Stimulated activated CD4-positive, alpha-beta T cell treated with anti-CD3 and anti-CD28 coated beads, Interleukin-15, amount 100 ng/mL, for 48 hours (primary cell): ENCODE measurements at regions not wholly inside any gene's neighbourhood (a gene's known extent, or its start where the extent isn't known, plus 50 kb on each side); places are given as distances from the start of the nearest gene placed in this dataset.

Experiments used
- DNase-seq, 2 donors: peaks; one replicate each; pipeline ENCODE4 v3.0.0-alpha.2; 2020; ENCODE audit warnings: low read depth in 2 of 2

DNA sequence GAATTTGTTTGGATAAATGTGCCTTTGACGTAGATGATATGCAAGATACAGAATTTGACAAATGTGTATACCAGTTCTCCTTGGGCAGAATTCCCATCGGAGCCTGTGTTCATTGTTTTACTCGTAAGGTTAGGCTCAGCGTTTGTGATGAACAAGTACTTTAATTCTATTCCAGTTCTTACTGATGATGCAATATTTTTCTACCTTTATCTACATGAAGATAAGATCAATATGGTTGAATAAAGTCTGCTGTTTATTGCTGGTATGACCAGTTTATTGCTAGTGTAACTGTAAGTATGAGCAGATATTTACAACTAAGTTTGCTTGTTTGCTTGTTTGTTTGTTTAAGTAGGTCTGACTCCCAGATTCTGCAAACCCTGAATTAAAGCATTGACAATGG lies 145.4 kb upstream of the ADARB2 start:
- DNase-seq: no peak

DNA sequence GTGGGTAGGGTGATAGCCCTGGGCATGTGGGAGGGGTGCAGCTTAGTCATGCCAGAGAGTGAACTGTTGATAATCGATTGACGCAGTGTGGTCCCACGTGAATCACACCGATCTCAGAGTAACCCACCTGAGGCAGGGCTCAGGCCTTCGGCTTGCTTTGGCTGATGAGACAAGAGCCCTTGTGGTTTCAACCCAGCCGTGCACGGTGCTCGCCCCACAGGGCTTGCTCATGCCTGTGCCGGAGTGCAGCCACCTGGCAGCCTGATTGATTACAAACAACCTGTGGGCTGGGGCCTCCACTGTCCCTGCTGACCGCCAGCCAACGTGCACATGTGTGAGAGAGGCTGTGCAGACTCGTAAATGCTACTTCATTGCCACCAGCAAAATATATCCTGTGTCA lies 144.9 kb upstream of the ADARB2 start:
- no peak for DNase-seq

DNA sequence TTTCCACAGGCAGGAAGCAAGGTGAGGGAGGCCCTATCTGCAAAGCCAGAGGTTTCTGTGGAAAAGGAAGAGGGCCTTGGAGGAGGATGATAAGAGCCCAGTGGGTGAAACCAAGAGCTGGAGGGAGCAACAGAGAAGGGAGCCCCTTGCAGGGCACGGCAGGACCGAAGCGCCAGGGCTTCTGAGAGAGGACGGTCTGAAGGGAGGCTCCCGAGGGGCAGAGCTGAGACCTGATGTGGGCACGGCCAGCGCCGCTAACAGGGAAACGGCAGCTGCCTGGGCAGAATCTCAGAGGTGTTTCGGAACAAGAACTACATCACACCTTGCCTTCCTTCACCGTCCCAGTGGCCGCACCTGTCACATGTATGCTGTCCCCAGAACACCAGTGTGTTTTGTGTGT lies 144.3 kb upstream of the ADARB2 start:
- DNase-seq: no peak

DNA sequence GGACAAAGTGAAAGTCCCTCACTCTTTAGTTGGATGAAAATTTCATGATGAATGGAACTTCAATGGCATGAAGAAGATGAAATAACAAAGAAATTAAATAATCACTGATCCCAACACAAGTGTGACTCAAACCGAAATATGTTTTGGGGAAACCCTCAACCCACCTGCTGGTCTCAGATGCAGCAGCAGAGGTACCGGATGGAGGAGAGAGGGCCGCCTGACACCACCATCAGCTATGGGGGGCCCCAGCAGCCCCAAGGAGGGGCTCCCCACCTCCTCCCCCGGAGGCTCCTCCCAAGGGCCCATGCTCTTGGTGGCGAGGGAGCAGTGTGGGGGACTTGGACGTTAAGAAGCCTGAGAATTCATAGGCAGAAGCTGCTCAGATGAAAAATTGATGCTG lies 137.2 kb upstream of the ADARB2 start:
- no peak for DNase-seq

DNA sequence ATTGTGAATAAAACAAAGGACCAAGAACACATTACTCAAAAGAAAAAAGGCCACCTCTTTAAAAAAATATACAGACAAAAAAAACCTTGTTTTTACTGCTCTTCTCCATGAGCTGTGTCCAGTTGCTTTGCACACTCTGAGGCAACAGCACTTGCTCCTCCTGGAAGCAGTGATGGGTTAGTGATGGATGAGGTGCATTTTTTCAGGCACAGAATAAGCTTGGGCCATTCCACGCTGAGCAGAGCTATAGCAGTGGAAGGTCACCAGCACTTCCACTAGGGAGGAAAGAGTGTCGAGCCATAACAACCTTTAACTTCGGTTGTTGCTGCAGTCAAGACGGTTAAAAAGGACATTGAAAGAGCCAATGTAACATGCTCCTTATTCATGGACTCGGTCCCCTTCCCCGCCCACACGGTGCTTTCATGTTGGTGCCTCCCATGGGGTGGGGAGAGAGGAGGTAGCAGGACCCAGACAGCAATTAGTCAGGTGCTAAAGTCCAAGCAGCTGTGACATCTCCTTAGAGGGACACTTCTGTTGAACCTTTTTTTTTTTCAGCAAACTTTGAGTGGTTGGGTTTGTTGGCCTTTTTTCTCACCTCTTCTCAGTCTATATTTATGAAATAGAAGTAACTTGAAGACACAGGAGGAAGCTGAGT lies 136.5 kb upstream of the ADARB2 start:
- DNase-seq: no peak

DNA sequence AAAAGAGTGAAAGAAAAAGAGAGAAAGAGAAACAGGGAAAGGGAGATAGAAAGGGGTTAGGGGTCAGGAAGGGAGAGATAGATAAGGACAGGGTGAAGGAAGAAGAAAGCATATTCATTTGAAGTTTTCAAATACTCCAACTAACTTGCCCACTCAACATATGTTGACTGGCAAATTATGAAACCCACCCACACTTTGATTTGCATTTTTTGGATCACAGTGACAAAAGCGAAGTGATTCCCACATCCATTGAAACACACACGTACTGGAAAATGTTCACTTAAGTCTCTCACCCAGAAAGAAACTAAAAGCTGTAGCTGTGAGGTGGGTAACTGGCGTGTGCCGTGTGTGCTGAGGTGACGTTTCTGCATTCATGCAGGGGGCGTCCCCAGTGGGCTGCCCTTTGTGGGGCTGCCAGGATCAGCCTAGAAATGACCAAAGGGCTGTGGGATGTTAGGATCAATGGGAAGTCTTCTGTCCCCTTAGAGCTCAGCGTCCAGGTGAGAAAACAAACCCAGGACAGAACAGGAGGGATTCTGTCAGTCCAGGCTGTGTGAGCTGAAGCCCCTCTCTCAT lies 134.9 kb upstream of the ADARB2 start:
- DNase-seq: no peak

DNA sequence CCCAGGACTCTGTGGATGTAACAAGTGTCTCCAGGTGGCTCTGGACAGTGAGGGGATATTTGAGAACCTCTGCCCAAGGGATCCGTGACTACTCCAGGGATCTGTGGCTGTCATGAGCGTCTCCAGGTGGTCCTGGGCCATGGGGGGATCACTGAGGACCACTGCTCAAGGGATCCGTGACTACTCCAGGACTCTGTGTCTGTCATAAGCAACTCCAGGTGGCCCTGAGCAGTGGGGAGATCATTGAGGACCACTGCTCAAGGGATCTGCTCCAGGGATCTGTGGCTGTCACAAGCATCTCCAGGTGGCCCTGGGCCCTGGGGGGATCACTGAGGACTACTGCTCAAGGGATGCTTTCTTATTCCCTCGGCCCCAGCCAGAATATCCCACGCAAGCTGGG lies 133.2 kb upstream of the ADARB2 start:
- DNase-seq: no peak

DNA sequence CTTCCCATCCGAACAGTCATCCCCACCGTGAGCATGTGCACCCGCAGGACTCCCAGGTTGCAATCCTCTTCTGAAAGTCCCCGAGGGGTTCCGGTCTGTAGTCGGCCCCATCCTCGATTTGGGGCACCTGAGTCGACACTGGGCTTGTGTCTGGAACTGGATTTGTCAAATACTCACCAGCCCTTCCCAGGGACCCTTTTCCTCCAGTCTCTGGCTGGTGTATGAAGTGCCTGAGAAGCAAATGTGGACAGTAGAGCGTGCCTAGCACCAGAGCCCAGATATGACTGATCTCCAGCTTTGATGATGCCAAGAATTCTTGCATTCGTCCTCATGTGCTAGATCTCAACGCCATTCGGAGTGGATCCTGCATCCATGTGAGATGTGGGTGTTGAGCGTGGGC lies 132.5 kb upstream of the ADARB2 start:
- DNase-seq: no peak

DNA sequence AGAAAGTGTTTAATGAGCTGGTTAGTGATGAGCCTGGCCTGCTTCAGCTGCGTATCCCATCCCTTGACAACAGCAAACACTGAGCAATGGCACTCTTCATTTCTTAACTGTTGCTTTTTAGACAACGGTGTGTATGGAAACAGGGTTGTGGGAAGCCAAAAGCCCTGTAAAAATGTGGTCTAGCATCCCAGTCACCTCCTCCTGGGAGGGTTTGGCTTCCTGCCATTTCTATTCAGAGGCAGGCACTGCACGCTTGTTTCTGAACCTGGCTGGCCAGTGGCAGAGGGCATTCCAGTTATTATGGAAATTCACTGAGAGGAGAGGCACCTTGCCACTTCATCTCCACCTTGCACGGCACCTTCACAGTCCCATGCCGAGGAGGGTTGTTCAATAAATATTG lies 123.0 kb upstream of the ADARB2 start:
- DNase-seq: no peak

DNA sequence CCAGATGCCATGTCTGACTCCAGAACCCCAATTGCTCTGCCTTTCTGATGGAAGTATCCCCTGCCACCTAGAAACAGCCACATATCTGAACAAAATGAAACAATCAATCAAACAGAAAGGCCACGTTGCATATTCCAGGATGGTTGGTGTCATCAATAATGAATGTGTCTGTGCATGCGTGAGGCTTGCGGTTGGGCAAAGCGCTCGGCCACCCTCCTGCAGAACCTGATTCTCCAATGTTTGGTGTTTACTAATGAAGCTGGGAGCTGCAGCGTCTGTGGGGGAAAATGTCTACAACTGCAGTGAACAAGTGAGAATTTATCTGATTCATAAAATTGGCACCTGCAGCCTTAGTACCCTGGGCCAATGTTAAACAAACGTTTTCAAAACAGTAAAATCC lies 121.2 kb upstream of the ADARB2 start:
- no peak for DNase-seq

DNA sequence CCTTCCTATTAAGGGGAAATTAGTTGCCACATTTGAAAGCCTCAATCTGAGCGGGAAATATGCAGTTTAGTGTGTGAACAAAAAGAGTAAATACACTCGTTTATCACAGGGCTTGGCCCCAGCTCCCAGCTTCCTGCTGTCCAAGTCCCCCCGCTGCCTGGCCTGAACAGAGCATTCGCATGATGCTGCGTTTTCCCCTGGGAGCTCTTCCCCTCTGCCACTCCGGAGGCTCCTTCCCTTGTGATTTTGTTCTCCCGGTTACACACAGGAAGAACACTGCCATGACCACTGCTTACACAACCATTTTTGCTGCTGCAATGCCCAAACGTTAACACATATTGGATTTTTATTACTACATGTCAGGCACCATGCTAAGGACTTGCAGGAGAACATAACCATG lies 120.7 kb upstream of the ADARB2 start:
- no peak for DNase-seq

DNA sequence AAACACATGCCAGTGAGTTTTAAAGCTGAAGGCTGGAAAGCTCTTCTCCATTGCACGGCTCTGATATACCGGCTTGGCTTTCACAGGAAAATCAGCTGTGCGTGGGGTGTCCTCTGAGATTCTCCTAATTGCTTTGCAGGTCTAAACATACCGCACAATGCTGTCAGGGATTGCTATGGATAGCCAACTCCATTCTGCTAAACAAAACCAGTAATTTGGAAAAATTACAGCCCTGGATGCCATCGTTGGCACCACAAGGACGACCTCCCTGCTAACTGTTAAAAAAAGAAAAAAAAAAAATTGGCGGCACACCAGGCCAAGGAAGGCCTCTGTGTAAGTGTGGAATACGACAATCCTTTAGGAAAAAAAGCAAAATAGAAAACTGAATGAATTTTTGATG lies 118.6 kb upstream of the ADARB2 start:
- no peak for DNase-seq

DNA sequence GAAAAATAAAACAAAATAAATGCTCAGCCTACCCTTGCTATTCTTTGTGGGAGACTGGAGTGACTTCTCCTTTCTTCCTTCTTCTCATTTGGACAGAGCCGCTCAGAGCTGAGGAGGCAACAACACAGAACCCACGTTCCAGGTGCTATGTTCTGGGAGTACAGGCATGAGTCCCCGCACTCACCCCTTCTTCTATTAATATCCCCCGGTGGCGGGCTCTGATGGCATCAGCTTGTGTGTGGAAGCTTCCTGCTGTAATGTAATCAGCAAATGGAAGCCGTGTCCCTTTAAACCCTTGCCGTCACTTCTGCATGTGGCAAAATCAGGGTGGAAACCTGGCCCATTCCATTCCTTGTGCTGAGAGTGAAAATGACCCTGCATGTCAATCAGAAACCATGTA lies 116.9 kb upstream of the ADARB2 start:
- DNase-seq: no peak

DNA sequence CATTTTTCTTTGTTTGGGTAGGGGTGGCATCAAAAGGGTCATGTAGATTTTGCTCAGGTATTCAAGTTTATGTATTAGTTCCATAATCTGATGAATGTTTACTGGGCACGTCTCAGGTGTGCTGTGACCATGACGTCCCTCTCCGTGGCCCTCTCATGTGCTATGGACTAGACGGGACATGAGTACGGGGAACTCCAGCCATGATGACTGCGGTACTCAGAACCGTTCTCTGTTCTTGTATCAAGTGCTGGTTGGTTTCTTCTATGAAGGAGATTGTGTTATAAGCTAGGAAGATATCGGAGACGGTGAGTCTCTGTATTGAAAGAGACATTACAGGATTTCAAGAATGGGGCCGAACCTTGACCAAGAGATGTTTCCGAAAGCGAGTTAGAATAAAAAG lies 116.5 kb upstream of the ADARB2 start:
- no peak for DNase-seq

DNA sequence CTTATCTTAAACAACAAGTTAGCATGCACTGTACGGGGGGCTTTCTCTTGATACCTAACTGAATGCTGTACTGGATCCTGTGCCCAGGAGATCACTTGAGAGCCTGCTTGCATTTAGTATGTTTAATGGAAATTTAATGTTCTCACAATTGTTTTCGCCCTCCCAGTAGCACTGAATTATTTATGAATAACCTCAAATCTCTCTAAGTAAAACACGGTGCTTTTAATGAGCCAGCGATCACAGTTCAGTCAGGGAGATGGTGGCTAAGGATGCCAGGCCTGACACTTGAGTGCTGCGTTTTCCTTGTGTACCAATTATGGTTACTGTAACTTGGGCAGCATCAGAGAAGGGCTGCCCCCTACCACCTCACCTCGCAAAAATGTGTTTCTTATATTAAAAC lies 115.5 kb upstream of the ADARB2 start:
- no peak for DNase-seq

DNA sequence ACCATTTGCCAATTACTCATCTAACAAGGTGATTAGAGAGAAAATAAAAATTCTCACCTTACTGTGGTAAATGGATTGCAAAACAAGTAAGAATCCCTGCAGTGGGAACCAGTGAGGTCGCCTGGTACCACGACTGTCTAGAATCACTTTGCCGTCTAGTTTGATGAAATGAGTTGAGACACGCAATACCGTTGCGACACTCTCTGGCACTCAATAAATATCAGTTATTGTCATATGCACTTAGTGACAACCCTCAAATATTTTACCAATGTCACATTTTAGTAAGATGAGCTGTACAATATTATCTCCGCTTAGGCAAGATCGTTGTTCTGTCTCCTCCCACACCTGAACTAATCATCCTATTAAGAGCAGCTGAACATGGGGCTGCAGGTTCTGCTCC lies 114.4 kb upstream of the ADARB2 start:
- DNase-seq: no peak

DNA sequence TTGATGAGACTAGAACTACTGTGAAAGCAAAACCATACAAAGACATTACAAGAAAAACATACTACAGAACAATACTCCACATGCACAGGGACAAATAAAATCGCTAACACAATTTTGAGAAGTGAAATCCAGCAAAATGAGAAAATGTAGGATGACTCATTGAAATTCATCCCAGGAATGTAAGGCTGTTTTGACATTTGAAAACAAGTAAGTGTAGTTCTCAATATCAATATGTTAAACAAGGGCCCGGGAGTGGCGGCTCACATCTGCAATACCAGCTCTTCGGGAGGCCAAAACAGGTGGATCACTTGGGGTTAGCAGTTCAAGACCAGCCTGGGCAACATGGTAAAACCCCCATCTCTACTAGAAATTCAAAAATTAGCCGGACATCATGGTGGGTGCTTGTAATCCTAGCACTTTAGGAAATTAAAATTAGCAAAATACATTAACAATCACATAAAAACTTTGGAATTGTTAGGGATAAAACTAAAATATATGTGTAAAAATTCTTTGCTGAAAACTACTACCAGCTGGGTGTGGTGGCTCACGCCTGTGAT lies 113.7 kb upstream of the ADARB2 start:
- DNase-seq: no peak

DNA sequence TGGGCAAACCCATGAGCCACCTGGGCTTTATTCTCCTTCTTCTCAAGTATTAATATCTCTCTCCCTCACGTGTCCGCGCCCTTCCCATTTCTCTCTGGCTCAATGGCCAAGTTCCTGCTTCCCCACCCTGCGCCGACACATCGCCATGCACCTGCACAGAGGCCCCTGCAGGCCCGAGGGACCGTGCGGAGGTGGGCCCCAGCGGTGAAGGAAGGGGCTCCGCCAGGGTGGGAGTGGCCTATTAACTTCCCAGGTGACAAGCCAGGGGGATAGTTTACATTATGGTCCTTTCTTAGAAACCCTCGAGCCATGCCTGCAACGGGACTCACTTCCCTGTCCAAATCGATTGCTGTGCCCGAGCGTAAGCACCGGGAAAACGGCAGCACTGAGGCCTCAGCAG lies 110.0 kb upstream of the ADARB2 start:
- DNase-seq: no peak

DNA sequence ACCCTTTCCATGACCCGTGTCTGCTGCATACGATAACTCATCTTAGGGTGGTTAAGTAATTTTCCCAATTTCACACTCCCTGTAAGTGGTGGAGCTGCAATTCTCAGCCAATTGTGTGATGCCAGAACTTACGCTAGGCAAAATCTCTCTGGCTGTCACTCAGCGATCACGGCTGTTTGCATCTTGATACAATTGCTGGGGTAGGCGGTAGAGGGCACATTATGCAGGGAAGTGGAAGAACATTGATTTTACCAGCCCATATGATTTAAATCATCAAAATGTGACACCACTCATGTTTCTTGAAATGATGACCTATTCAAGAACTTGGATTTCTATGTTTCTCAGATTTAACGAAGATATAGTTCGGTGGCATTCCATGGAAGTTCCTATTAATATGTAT lies 108.7 kb upstream of the ADARB2 start:
- no peak for DNase-seq

DNA sequence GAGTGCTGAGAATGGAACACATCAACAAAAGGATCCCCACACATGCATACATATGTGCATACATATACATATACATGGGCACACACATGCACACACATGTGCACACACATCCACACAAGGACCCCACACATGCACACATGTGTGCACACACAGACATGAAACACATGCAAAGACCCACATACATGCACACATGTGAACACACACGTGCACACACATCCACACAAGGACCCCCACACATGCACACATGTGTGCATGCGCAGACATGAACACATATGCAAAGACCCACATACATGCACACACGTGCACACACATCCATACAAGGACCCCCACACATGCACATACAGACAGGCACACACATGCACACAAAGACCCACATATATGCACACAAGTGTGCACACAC lies 104.4 kb upstream of the ADARB2 start:
- no peak for DNase-seq

DNA sequence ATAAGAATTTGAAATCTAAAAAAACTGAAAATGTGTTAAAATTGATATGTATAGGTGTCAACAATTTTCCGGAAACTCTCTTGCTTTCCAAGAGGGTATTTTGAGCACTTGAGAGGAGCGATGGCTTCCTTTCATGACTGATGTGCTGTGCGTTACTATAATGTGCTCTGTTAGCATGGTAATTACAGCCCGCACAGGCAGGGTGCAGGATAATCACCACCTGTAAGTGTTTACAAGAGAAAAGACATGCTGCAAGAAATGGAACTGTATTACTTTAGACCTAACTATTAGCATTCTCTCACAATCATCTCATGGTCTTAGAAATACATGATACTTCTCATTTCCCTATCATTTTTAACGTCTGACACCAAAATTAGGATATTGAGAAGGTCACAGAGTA lies 92.4 kb upstream of the ADARB2 start:
- no peak for DNase-seq

DNA sequence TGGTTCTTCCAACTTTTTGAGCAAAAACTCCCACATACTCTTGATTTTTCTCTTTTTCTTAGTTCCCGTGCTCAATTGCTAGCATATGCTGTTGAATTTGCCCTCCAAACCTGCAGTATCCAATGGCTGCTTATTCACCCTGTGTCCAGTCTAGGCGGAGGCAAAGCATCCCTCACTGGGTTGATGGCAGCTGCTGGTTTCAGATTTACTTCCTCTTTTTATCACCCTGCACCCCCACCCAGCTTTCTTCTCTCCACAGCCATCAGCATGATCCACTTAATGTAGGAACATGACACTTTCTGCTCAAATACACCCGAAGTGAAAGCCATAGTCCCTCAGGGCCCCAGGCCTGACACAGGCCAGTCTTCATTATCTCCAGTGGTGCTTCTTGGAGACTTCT lies 87.6 kb upstream of the ADARB2 start:
- no peak for DNase-seq

DNA sequence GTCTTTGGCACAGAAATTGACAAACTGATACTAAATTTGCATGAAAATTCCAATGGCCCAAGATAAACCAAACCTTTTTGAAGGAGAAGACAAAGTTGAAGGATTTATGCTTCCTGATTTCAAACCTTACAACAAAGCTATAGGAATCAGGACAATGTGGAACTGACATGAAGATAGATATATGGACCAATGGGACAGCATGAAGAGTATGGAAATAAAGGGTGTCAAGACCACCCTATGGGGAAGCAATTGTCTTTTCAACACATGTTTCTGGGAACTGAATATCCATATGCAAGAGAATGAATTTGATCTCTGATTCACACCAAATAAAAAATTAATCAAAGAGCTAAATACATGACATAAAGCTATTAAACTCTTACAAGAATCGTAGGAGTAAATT lies 77.2 kb upstream of the ADARB2 start:
- no peak for DNase-seq

DNA sequence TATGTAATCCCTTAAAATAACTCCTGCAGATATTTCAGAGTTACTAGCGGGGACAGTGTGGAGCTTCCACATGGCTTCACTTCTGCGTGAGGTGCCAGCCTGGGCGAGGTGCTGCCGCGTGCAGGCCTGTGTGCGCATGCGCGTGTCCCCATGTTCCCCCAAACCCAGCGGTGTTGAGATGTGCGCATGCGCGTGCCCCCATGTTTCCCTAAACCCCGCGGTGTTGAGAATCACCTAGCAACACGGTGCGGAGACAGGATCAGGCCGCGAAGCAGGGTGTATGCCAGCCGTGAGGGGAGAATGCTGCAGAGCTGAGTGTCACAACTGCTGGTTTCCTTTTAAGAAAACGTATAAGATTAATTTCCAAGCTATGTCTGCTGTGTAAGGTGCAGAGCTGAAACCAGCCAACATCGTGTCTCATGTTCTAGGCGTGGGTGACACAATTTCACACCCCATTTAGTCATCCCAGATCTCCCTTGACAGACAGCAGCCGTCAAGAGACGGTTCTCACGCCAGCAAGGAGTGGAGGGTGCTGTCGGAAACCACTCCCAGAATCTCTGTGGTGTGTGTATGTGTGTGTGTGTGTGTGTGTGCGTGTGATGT lies 71.9 kb upstream of the ADARB2 start:
- DNase-seq: no peak
